ENCODE measurements at regions not wholly inside any gene's neighbourhood (a gene's known extent, or its start where the extent isn't known, plus 50 kb on each side); places are given as distances from the start of the nearest gene placed in this dataset.

GRCh38 chr20:52401431-52401830 lies 209.9 kb upstream of the ZFP64 start:
- TF ChIP-seq MXI1 (IDR thresholded peaks at IDR 0.05; ENCODE audit: low read depth, low read length) (no peak), GABPA (IDR thresholded peaks at IDR 0.05; ENCODE audit: low read depth) (no peak), FOS (IDR thresholded peaks at IDR 0.05; ENCODE audit: borderline replicate concordance, extremely low read depth, insufficient read length) (no peak), SREBF2 (IDR thresholded peaks at IDR 0.05; ENCODE audit: low read length) (no peak), EZH2 (IDR thresholded peaks at IDR 0.05; ENCODE audit: borderline replicate concordance, control insufficient read depth, low read depth, low read length) (no peak), SIN3A (IDR thresholded peaks at IDR 0.05; ENCODE audit: low read depth, low read length) (no peak), SP1 (IDR thresholded peaks at IDR 0.05; ENCODE audit: low read depth, low read length) (no peak), CBX5 (IDR thresholded peaks at IDR 0.05; ENCODE audit: low read depth) (no peak), SIX5 (IDR thresholded peaks at IDR 0.05; ENCODE audit: low read depth, low read length, severe bottlenecking) (no peak), MYC (IDR thresholded peaks at IDR 0.05; ENCODE audit: insufficient read depth, insufficient read length, insufficient replicate concordance, low read length, severe bottlenecking) (no peak), POLR2AphosphoS5 (IDR thresholded peaks at IDR 0.05; ENCODE audit: low read length) (no peak)
- TF ChIP-seq, protein P1, sequence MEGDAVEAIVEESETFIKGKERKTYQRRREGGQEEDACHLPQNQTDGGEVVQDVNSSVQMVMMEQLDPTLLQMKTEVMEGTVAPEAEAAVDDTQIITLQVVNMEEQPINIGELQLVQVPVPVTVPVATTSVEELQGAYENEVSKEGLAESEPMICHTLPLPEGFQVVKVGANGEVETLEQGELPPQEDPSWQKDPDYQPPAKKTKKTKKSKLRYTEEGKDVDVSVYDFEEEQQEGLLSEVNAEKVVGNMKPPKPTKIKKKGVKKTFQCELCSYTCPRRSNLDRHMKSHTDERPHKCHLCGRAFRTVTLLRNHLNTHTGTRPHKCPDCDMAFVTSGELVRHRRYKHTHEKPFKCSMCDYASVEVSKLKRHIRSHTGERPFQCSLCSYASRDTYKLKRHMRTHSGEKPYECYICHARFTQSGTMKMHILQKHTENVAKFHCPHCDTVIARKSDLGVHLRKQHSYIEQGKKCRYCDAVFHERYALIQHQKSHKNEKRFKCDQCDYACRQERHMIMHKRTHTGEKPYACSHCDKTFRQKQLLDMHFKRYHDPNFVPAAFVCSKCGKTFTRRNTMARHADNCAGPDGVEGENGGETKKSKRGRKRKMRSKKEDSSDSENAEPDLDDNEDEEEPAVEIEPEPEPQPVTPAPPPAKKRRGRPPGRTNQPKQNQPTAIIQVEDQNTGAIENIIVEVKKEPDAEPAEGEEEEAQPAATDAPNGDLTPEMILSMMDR (IDR thresholded peaks at IDR 0.05 in 2 of 3, conservative IDR thresholded peaks at IDR 0.05 in 1 of 3; ENCODE audit: control insufficient read depth in 2 of 3, extremely low read depth in 1 of 3, insufficient read depth in 1 of 3, low read depth in 3 of 3, low read length in 3 of 3) = no peak
- TF ChIP-seq, protein P2, sequence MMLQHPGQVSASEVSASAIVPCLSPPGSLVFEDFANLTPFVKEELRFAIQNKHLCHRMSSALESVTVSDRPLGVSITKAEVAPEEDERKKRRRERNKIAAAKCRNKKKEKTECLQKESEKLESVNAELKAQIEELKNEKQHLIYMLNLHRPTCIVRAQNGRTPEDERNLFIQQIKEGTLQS (IDR thresholded peaks at IDR 0.05; ENCODE audit: borderline replicate concordance, extremely low read depth, low read depth, low read length) = no peak

Measured in GM12878 (cell line).